Endothelial cell of umbilical vein (primary cell): ENCODE measurements at regions not wholly inside any gene's neighbourhood (a gene's known extent, or its start where the extent isn't known, plus 50 kb on each side); places are given as distances from the start of the nearest gene placed in this dataset.

ENCODE experiments used
- BruUV-seq: library from RNA; stranded (reverse); fragments of 400-500 nt; replicated peaks from 2 replicates; lab custom pipeline; 2021; lab: Mats Ljungman, UMichigan
- CTCF ChIA-PET: fragments of 300-600, 350-600 bp; sonication (Branson Sonifier 250); formaldehyde crosslinking; loops from one replicate; lab custom pipeline; 2021; ENCODE audit warnings: antibody characterized with exemption, inconsistent platforms; lab: Charles Lee
- POLR2A ChIA-PET: fragments of 300-600, 350-600 bp; sonication (Branson Sonifier 250); formaldehyde crosslinking; loops from one replicate; lab custom pipeline; 2021; ENCODE audit warnings: antibody characterized with exemption, inconsistent platforms; lab: Charles Lee
- DNase-seq: peaks from one replicate; pipeline ENCODE4 v3.0.0-alpha.2; 2011; ENCODE audit warnings: low read depth, low spot score
- FAIRE-seq: peaks from 2 replicates; lab custom pipeline; 2011; peaks lifted over from hg19 to GRCh38; lab: Jason Lieb, UNC
- H2AFZ ChIP-seq: 2 replicates; pipeline ENCODE4 v1.6.0; 2012; ENCODE audit warnings: low read depth, low read length, control low read depth, inconsistent platforms
- H3K27ac ChIP-seq: 2 replicates; pipeline ENCODE4 v1.5.1; 2011; ENCODE audit warnings: low read depth, mild to moderate bottlenecking, control low read depth, low read length, moderate library complexity; ENCODE audit not compliant: insufficient read depth
- H3K27me3 ChIP-seq, 2 experiments: 2 replicates each; pipeline versions ENCODE4 v1.6.0 to v1.6.1; 2011; ENCODE audit warnings: low read length in 2 of 2, mixed read lengths in 1 of 2; ENCODE audit not compliant: control insufficient read depth in 2 of 2, insufficient read depth in 2 of 2
- H3K36me3 ChIP-seq, 2 experiments: 2 replicates in 1 of 2; 3 replicates in 1 of 2; pipeline ENCODE4 v1.5.1; 2011; ENCODE audit warnings: low read length in 2 of 2, mild to moderate bottlenecking in 1 of 2, moderate library complexity in 1 of 2; ENCODE audit not compliant: control insufficient read depth in 2 of 2, insufficient read depth in 2 of 2; ENCODE audit errors: extremely low read depth in 1 of 2
- H3K4me1 ChIP-seq: 3 replicates; pipeline ENCODE4 v1.5.1; 2011; ENCODE audit warnings: mild to moderate bottlenecking, low read length; ENCODE audit not compliant: control insufficient read depth, insufficient read depth; ENCODE audit errors: extremely low read depth
- H3K4me2 ChIP-seq: 2 replicates; pipeline ENCODE4 v1.6.1; 2011; ENCODE audit warnings: low read length, control low read depth, mixed read lengths; ENCODE audit not compliant: insufficient read depth
- H3K4me3 ChIP-seq, 3 experiments: fragments of 200-600 bp in 1 of 3; sonication (generic), shearing (Covaris generic) in 1 of 3; replicated peaks in 1 of 3; 2 replicates each; pipeline ENCODE4 v1.5.1; 2011 to 2016; ENCODE audit warnings: control low read depth in 3 of 3, low read length in 3 of 3, mild to moderate bottlenecking in 2 of 3, inconsistent platforms in 1 of 3, low read depth in 1 of 3, moderate library complexity in 1 of 3; ENCODE audit not compliant: insufficient read depth in 1 of 3
- H3K79me2 ChIP-seq: 2 replicates; pipeline ENCODE4 v1.6.0; 2012; ENCODE audit warnings: low read length, inconsistent platforms; ENCODE audit not compliant: control insufficient read depth, insufficient read depth
- H3K9ac ChIP-seq: replicated peaks from 2 replicates; pipeline ENCODE3; 2011; ENCODE audit warnings: low read length, control low read depth; ENCODE audit not compliant: insufficient read depth; ENCODE audit errors: extremely low read depth
- H3K9me1 ChIP-seq: replicated peaks from 3 replicates; pipeline ENCODE4 v1.6.0; 2011; ENCODE audit warnings: mild to moderate bottlenecking, low read length; ENCODE audit not compliant: control insufficient read depth, insufficient read depth; ENCODE audit errors: extremely low read depth
- H3K9me3 ChIP-seq: replicated peaks from 2 replicates; pipeline ENCODE4 v1.5.1; 2012; ENCODE audit warnings: low read length, inconsistent platforms; ENCODE audit not compliant: control insufficient read depth, insufficient read depth
- H4K20me1 ChIP-seq: replicated peaks from 2 replicates; pipeline ENCODE3; 2011; ENCODE audit warnings: mild to moderate bottlenecking, low read length; ENCODE audit not compliant: control insufficient read depth, insufficient read depth; ENCODE audit errors: extremely low read depth
- EZH2 ChIP-seq: IDR thresholded peaks from 2 replicates; pipeline ENCODE4 v1.6.1; 2012; ENCODE audit warnings: borderline replicate concordance, low read depth, mild to moderate bottlenecking, moderate library complexity, low read length, inconsistent platforms; ENCODE audit not compliant: severe bottlenecking
- FOS ChIP-seq: IDR thresholded peaks from 2 replicates; pipeline ENCODE4 v1.6.1; 2011; ENCODE audit warnings: mild to moderate bottlenecking, low read length, moderate library complexity, borderline replicate concordance; ENCODE audit not compliant: insufficient read depth
- GATA2 ChIP-seq: IDR thresholded peaks from 2 replicates; pipeline ENCODE4 v1.7.0; 2011; ENCODE audit warnings: low read depth, mild to moderate bottlenecking, moderate library complexity, mixed read lengths, low read length; ENCODE audit not compliant: insufficient read length, insufficient read depth
- JUN ChIP-seq: IDR thresholded peaks from 2 replicates; pipeline ENCODE4 v1.6.1; 2011; ENCODE audit warnings: borderline replicate concordance, low read depth; ENCODE audit not compliant: insufficient read length, insufficient read depth
- MYC ChIP-seq: IDR thresholded peaks from one replicate; pipeline ENCODE4 v1.6.1; 2011; ENCODE audit warnings: mild to moderate bottlenecking, low read depth, low read length
- POLR2A ChIP-seq: IDR thresholded peaks from 2 replicates; pipeline ENCODE4 v1.6.1; 2012; ENCODE audit warnings: low read depth, mild to moderate bottlenecking, control low read depth, low read length
- POLR2AphosphoS5 ChIP-seq: IDR thresholded peaks from 2 replicates; pipeline ENCODE4 v1.6.1; 2012; ENCODE audit warnings: low read depth, mild to moderate bottlenecking, control low read depth, low read length, moderate library complexity; ENCODE audit not compliant: insufficient read depth
- dilution Hi-C: fragments of 300-500 bp; cut with MboI; formaldehyde crosslinking; loops from one replicate; pipeline ENCODE4 v1.15.0; 2019; ENCODE audit warnings: low sequenced_read_pairs; ENCODE audit not compliant: extremely low pct_ligation_motif_present
- intact Hi-C: fragments of 100-400 bp; cut with micrococcal nuclease; formaldehyde crosslinking; loops from one replicate; pipeline ENCODE4 v1.10.0; 2022
- TF ChIP-seq, protein P1 (sequence below): IDR thresholded peaks from 2 replicates; pipeline ENCODE4 v1.6.1; 2011; ENCODE audit not compliant: insufficient read depth, insufficient read length
- TF ChIP-seq, protein P2 (sequence below), 2 donors: IDR thresholded peaks; 1 replicate in 1 of 2; 2 replicates in 1 of 2; pipeline ENCODE4 v1.5.1; 2011; ENCODE audit warnings: low read length in 2 of 2, mild to moderate bottlenecking in 2 of 2, moderate library complexity in 2 of 2, control low read depth in 1 of 2, inconsistent platforms in 1 of 2, low read depth in 1 of 2; ENCODE audit not compliant: insufficient read depth in 1 of 2; ENCODE audit errors: extremely low read depth in 1 of 2

DNA sequence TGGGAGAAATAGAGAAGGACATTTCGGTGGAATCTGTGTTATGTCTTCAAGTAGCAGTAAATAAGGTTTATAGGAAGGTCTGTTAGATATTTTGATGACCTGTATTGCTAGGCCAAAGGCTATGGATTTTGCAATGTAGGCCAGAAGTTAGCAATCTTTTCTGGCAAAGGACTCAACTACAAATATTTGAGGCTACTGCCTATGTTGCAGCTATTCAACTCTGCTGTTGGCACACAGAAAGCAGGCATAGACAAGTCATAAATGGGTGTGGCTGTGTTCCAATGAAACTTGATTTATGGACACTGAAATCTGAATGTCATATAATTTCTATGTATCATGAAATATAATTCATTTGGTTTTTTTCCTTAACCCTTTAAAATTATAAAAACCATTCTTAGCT, 438.7 kb upstream of the C2CD4B start:
- Histone ChIP-seq H3K4me3 (no peak overlapping the region), H3K27ac (no peak overlapping the region), H3K9ac (no peak overlapping the region), H3K4me2 (no peak overlapping the region), H3K27me3 (no peaks in the 10 kb centered on the region), H3K9me3 (no peaks in the 10 kb centered on the region), H3K36me3 (no peaks in the 10 kb centered on the region), H4K20me1 (no peaks in the 10 kb centered on the region), H3K9me1 (no peaks in the 10 kb centered on the region), H2AFZ (no peak overlapping the region), H3K79me2 (no peaks in the 10 kb centered on the region), H3K4me1 (no peaks in the 10 kb centered on the region)
- DNase-seq: no peak
- intact Hi-C loops: no loop called here
- TF ChIP-seq MYC: no peak
- TF ChIP-seq, protein P1, sequence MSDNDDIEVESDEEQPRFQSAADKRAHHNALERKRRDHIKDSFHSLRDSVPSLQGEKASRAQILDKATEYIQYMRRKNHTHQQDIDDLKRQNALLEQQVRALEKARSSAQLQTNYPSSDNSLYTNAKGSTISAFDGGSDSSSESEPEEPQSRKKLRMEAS: no peak
- no peak for TF ChIP-seq POLR2AphosphoS5
- no peak for TF ChIP-seq GATA2
- TF ChIP-seq, protein P2, sequence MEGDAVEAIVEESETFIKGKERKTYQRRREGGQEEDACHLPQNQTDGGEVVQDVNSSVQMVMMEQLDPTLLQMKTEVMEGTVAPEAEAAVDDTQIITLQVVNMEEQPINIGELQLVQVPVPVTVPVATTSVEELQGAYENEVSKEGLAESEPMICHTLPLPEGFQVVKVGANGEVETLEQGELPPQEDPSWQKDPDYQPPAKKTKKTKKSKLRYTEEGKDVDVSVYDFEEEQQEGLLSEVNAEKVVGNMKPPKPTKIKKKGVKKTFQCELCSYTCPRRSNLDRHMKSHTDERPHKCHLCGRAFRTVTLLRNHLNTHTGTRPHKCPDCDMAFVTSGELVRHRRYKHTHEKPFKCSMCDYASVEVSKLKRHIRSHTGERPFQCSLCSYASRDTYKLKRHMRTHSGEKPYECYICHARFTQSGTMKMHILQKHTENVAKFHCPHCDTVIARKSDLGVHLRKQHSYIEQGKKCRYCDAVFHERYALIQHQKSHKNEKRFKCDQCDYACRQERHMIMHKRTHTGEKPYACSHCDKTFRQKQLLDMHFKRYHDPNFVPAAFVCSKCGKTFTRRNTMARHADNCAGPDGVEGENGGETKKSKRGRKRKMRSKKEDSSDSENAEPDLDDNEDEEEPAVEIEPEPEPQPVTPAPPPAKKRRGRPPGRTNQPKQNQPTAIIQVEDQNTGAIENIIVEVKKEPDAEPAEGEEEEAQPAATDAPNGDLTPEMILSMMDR (IDR thresholded peaks at IDR 0.05; ENCODE audit: extremely low read depth in 1 of 2, insufficient read depth in 1 of 2, low read depth in 1 of 2, low read length in 2 of 2): no peak
- no peak for TF ChIP-seq FOS
- TF ChIP-seq EZH2: no peak
- TF ChIP-seq JUN: no peak
- no peak for TF ChIP-seq POLR2A
- BruUV-seq: no TSS peak
- ChIA-PET CTCF (interaction anchor here (1.0 kb wide), 1 partner anchor 54 kb away, joined by 3 read pairs; no protein-coding TSS in a partner anchor), POLR2A (no interaction called here)
- no peak for FAIRE-seq
- dilution Hi-C loops: no loop called here
